A673 (cell line): ENCODE measurements at regions not wholly inside any gene's neighbourhood (a gene's known extent, or its start where the extent isn't known, plus 50 kb on each side); places are given as distances from the start of the nearest gene placed in this dataset.

Experiments used
- BruUV-seq: library from RNA; stranded (reverse); fragments of 400-500 nt; replicated peaks from 2 replicates; lab custom pipeline; 2021; lab: Mats Ljungman, UMichigan
- CTCF ChIA-PET: fragments of 300-600 bp; sonication (Branson Sonifier 250); formaldehyde crosslinking; loops from one replicate; lab custom pipeline; 2022; ENCODE audit warnings: antibody characterized with exemption; lab: Charles Lee
- POLR2A ChIA-PET: fragments of 300-600 bp; sonication (Branson Sonifier 250); formaldehyde crosslinking; loops from one replicate; lab custom pipeline; 2022; ENCODE audit warnings: antibody characterized with exemption; ENCODE audit not compliant: low non-redundant PET; lab: Charles Lee
- DNase-seq: peaks from one replicate; pipeline ENCODE4 v3.0.0-alpha.2; 2015; ENCODE audit warnings: low spot score
- H3K27ac ChIP-seq: fragments of 200-600 bp; sonication (generic); 2 replicates; pipeline ENCODE4 v1.5.1; 2016; ENCODE audit warnings: mixed run types, low read depth, mild to moderate bottlenecking, mixed read lengths, antibody characterized with exemption, low read length; ENCODE audit not compliant: poor library complexity, severe bottlenecking
- H3K27me3 ChIP-seq: fragments of 200-600 bp; sonication (generic); replicated peaks from 2 replicates; pipeline ENCODE4 v1.6.1; 2017; ENCODE audit warnings: mixed run types, low read depth, mild to moderate bottlenecking, mixed read lengths, antibody characterized with exemption, low read length; ENCODE audit not compliant: insufficient read depth, poor library complexity
- H3K36me3 ChIP-seq: fragments of 200-600 bp; sonication (generic); 2 replicates; pipeline ENCODE4 v1.6.1; 2016; ENCODE audit warnings: mixed run types, mild to moderate bottlenecking, mixed read lengths, antibody characterized with exemption, low read length; ENCODE audit not compliant: insufficient read depth, poor library complexity, severe bottlenecking
- H3K4me1 ChIP-seq: fragments of 200-600 bp; sonication (generic); 2 replicates; pipeline ENCODE4 v1.6.1; 2017; ENCODE audit warnings: mixed run types, mild to moderate bottlenecking, mixed read lengths, antibody characterized with exemption, low read length; ENCODE audit not compliant: insufficient read depth, poor library complexity, severe bottlenecking
- H3K4me3 ChIP-seq: fragments of 200-600 bp; sonication (generic); 2 replicates; pipeline ENCODE4 v1.5.1; 2016; ENCODE audit warnings: low read depth, mixed run types, mild to moderate bottlenecking, mixed read lengths, low read length; ENCODE audit not compliant: poor library complexity, severe bottlenecking
- H3K9me3 ChIP-seq: fragments of 200-600 bp; sonication (generic); 2 replicates; pipeline ENCODE4 v1.6.1; 2016; ENCODE audit warnings: mixed run types, low read depth, mild to moderate bottlenecking, mixed read lengths, antibody characterized with exemption, low read length; ENCODE audit not compliant: poor library complexity, severe bottlenecking
- CTCF ChIP-seq: fragments of 300-800, 200-600 bp; sonication (generic); conservative IDR thresholded peaks from 2 replicates; pipeline ENCODE4 v1.5.1; 2017; ENCODE audit warnings: low read depth, mild to moderate bottlenecking, antibody characterized with exemption, low read length, moderate library complexity, mixed read lengths
- EZH2 ChIP-seq: fragments of 200-600 bp; sonication (generic); IDR thresholded peaks from 2 replicates; pipeline ENCODE4 v1.6.1; 2017; ENCODE audit warnings: borderline replicate concordance, low read depth, mild to moderate bottlenecking, mixed read lengths, antibody characterized with exemption, low read length; ENCODE audit not compliant: poor library complexity, severe bottlenecking
- intact Hi-C: fragments of 100-400 bp; cut with micrococcal nuclease; formaldehyde crosslinking; loops from one replicate; pipeline ENCODE4 v1.10.0; 2022; ENCODE audit not compliant: unreplicated experiment

GRCh38 chr5:164376843-164377242 lies 871.4 kb downstream of the MAT2B start:
- TF ChIP-seq EZH2 (no peak), CTCF (no peak)
- Histone ChIP-seq H3K27me3 (no peaks in the 10 kb centered on the region), H3K9me3 (no peaks in the 10 kb centered on the region), H3K36me3 (no peaks in the 10 kb centered on the region), H3K4me1 (no peaks in the 10 kb centered on the region), H3K27ac (no peak overlapping the region), H3K4me3 (no peak overlapping the region)
- DNase-seq, result no peak
- CTCF ChIA-PET, result no interaction called here
- no TSS peak for BruUV-seq
- POLR2A ChIA-PET, result no interaction called here
- intact Hi-C loops, result no loop called here

GRCh38 chr5:164377746-164378145 lies 872.3 kb downstream of the MAT2B start:
- DNase-seq, result no peak
- CTCF ChIA-PET, result no interaction called here
- no peak overlapping the region for H3K27ac ChIP-seq
- no peaks in the 10 kb centered on the region for H3K9me3 ChIP-seq
- BruUV-seq, result no TSS peak
- H3K27me3 ChIP-seq, result no peaks in the 10 kb centered on the region
- intact Hi-C loops, result no loop called here
- POLR2A ChIA-PET, result no interaction called here
- no peaks in the 10 kb centered on the region for H3K4me1 ChIP-seq
- TF ChIP-seq CTCF, result no peak
- no peak for TF ChIP-seq EZH2
- no peaks in the 10 kb centered on the region for H3K36me3 ChIP-seq
- no peak overlapping the region for H3K4me3 ChIP-seq

GRCh38 chr5:164383662-164384061 lies 878.2 kb downstream of the MAT2B start:
- BruUV-seq, result no TSS peak
- no peaks in the 10 kb centered on the region for H3K9me3 ChIP-seq
- DNase-seq, result no peak
- no peaks in the 10 kb centered on the region for H3K4me1 ChIP-seq
- ChIA-PET POLR2A (no interaction called here), CTCF (no interaction called here)
- H3K36me3 ChIP-seq, result no peaks in the 10 kb centered on the region
- no peak for TF ChIP-seq CTCF
- no peak for TF ChIP-seq EZH2
- intact Hi-C loops, result no loop called here
- H3K27ac ChIP-seq, result no peak overlapping the region
- H3K4me3 ChIP-seq, result no peak overlapping the region
- no peaks in the 10 kb centered on the region for H3K27me3 ChIP-seq
